Activated CD4-positive, alpha-beta T cell treated with anti-CD3 and anti-CD28 coated beads for 48 hours (primary cell): ENCODE measurements at regions not wholly inside any gene's neighbourhood (a gene's known extent, or its start where the extent isn't known, plus 50 kb on each side); places are given as distances from the start of the nearest gene placed in this dataset.
A peak's percentile ranks its signal among the peaks of the same experiment; 100 is the strongest.

Source experiments
- DNase-seq: peaks from one replicate; pipeline ENCODE4 v3.0.0-alpha.2; 2020

DNA sequence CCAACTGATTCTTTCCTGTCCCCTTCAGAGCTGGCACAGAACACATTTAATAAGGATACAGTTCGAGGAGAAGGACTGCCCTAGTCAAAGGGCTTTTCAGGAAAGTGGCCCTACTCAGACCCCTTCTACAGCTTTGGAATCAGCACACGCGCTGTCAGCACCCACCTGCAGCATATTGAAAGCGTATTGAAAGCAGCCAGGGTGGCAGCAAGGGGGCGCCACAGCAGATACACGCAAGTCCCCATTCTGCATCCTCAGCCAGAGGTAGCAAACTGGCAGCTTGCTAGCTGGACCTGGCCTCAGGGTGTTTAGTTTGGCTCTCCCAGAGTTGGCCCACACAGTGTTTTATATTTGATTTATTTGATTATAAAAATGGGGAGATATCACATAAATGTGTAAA lies 101.0 kb upstream of the NT5C1B start:
- peak; percentile 4 for DNase-seq

DNA sequence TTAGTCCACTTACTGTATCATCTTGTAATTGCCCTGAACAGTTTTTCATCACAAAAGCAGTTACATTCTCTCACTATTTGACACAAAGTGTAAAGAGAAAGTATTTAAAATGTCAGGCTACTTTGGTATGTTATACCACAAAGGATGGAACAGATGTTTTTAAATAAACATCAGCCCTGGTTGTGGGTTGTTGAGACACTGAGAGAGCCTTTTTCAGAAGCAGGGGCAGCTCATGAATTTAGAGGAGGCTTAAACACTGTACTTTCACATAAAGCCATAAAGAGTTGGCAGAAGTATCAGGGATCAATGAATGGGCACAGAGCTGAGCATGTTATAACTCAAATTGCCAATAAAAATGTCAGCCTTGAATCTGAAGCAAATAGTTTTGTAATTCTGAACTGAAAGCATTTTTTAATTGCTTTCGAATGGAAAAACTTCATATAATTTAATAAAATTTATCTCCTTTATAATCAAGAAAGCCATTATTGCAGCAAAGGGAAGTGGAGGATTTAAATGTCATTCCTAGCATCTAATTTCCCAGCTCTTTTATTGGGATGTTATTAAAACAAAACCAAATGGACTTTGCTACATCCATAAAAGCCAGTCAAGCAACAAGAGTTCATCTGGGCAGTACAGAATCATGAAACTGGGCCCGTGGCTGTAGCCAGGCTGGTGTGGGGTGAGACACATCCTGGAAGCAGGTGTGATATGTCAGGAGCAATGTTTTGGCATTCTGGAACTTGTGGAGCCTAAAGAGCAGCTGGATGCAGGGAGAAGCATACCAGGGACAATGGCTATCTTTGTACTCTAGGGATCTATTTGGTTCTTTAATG lies 95.1 kb upstream of the NT5C1B start:
- no peak for DNase-seq

DNA sequence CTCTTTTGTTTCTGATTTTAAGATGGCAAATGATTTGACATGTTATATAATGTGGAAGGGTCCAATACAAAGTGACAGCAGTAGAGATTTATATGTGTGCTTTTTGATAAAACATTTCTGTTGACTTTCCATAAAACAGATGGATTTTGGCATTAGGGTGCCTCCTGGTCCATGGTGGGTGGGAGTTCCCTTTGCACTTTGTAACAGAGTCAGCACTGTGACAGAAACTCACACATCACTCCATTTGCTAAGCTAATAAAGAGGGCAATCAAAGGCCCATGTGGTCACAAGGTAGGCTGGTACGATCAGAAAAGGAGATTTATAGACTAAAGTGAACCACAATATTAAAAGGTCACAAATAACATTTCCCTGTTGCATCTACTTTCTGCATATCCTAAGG lies 93.3 kb upstream of the NT5C1B start:
- DNase-seq: no peak

DNA sequence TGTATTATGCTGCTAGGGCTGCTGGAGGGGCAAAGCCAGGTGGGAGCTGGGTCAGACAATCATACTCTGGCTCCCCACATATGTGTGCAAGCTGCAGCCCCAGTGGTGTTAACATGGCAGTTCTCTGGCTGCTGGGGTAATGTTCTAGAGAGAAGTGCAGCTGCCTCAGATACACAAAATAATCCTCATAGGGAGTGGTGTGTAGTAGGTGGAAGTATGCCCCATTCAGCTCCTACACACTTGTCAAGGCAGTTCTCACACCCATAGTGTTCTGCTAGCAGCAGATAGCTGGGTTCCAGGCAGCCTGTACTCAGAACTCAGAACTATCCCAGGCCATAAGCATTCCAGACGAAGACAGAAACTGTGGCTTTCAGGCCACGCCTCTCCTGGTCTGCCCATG lies 87.9 kb upstream of the NT5C1B start:
- no peak for DNase-seq

DNA sequence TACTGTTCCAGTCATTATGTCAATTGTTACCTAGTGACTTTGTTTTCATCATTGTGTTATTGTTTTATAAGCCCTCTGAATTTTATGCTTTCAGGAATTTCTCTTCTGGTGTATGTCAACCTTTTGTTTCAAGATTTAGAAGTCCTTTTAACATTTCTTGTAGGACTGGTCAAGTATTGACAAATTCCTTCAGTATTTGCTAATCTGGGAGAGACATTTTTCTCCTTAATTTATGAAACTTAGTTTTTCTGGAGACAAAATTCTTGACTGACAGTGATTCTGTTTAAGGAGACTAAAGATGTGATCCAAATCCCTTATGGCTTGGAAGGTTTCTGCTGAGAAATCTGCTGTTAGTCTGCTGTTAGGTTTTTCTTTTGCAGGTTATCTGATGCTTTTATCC lies 84.9 kb upstream of the NT5C1B start:
- DNase-seq: no peak

DNA sequence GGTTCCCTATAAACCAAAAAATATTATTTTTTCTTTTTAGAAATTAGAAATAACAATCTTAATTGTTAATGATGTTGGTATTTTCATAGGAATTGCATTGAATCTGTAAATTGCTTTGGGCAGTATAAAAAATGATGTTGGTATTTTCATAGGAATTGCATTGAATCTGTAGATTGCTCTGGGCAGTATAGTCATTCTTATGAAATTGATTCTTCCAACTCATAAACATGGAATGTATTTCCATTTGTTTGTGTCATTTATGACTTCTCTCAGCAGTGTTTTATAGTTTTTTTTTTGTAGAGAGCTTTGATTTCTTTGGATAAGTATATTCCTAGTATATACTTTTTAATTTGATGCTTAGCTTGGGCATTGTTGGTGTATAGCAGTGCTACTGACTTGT lies 82.0 kb upstream of the NT5C1B start:
- DNase-seq: no peak

DNA sequence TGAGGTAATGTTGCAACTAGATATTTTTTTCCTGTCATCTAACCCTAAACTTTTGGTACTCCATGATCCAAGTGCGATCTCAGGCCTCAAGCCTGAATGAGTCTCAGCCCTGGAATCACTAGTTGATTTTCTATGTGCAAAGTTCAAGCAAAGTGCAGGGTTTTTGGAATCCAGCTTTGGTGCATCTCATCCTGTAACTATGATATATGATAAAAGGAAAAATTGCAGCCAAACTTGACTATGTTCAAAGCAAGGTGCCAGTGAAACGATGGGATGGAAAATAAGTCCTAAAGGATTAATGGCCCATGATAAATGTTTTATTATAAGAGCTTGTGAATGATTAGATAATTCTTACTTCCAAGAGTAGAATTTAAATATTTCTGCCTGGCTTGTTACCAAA lies 78.9 kb upstream of the NT5C1B start:
- DNase-seq: no peak

DNA sequence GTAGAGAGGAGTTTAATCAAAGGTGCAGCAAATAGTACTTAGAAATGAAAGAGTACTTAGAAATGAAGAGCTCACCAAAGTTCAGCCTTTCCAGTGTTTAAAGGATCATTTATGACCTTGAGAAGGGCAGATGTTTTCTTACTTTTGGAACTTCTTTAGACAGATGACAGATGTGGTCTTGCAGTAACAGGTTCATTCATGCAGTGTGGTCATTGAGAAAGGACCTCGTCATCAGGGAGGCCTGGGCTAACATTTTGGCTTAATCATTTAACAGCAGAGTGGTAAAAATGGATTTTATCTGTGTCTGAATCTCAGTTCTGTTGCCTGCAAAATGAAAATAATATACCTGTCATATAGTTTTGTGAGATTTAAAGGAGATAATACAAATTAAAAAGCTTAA lies 75.1 kb upstream of the NT5C1B start:
- DNase-seq: no peak

DNA sequence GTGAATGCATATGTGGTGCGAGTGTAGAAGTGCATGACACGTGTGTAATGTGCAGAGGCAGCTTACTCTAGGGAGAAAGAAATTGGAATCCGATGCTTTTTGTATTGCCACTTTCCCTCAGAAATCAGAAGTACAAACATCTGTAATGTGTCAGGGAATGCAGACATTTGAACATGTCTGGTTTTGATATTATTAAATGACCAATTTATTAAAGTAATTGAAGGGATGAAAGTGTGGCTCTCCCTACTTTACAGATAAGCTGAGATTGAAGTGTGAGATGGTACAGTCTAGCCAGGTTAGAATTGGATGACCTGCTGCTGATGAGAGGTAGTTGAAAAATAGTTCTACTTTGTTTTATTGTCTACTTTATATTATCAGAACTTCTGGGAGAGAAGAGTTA lies 74.5 kb upstream of the NT5C1B start:
- DNase-seq: no peak

DNA sequence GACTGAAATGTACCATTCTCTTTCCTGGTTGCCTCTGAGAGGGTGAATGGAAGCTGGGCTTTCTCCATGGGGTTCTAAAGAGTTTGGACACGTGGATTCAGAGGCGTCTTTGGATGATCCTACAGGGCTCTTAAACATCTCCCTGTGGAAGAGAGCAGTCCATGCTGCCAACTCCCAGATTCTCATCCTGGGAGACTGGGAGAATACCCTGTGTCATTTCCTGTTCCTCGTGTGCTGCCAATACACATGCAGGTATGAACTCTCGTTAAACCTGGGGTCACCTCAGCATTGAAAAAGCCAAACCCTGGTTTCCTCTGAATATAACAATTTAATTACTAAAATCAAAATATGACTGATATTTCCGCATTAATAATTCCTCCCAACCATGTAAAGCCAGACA lies 73.3 kb upstream of the NT5C1B start:
- DNase-seq: no peak

DNA sequence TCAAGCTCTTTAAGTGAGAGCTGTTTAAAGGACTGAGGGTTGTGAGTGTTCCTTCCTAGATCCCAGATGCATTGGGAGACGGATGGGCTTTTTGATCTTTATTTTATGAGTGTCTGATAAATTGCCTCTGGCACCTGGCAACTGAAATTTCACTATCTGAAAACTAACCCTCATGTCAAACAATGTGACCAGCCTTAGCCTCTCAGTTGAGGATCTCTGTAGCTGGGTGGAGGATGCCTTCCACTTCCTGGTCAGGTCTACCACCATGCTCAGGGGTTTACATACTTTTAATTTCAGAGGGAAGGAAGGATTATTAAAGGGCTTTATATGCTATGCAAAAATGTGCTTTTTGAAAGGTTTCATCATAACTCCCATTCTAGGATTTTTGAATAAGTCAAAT lies 70.5 kb upstream of the NT5C1B start:
- no peak for DNase-seq

DNA sequence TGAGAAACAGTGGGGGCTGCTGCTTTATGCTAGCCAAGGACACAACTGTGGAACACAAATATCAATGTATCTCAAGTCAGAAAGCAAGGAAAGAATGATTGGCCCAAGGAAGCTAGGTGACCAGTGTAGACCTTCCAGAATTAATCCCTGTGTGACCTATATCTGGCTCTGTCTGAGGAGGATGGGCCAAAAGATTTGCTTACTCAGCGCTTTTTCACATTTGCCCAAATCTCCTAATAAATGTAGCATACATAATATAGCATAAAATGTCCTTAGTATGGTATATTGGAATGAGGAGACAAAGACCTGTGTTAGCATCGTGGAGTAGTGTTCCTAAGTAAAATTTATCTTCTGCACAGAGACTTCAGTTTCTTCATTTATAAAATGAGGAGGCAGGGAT lies 66.7 kb upstream of the NT5C1B start:
- no peak for DNase-seq

DNA sequence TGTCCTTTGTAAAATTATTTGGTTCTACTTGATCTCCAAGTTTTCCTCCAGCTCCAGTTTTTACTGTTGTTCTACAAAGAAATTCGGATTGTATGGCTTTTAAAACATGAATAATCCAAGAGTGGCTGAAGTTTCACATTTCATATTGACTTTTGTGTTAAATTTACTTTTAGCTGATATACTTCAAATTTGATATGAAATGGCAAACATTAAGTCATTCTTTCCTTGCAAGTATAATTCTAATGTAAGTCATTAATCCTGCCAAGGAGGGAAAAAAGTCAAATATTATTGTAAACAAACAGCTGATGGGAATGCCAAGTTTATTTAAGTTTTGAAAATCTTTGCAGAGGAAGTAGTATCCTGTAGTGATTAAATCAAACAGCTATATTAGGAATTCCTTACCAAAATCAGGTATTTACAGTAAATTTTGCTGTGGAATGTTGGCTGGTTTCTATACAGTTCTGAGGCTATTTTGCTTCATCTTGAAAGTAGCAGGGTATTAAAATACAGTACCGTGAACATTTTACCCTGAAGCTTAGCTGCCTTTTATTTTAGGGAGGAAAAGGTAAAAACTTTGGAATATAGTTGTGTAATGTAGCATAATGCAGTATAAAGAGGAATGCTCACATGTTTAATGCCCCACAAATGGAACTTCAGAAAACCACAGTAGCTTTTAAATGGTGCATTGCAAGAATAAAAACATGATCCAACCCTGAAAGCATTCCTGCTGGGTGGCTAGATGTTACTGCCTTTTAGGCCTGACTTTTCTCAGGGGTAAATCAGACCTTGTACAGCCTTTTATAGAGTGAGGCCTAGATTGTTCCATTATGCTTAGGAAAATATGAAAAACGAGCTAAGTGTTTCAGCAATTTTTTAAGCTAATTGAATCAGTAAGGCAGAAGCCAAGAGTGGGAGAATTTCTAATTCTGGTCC lies 62.7 kb upstream of the NT5C1B start:
- DNase-seq: no peak

DNA sequence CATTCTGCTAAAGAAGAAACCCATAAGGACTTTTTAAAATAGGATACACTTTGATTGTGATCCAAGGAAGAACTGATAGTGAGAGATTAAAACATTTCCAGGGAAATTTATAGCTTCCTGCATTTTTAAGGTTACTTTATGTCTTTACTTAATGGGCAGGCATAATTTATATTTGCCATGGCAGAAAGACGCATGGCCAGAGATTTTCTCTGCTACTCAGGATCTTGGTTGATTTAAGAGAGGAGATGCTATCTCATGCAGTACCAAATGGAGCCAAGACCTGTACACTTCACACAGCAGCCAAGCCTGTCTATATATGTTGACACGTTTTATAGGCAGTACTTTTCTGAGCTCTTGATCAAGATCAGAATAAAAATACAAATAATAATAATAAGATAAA lies 60.9 kb upstream of the NT5C1B start:
- DNase-seq: no peak

DNA sequence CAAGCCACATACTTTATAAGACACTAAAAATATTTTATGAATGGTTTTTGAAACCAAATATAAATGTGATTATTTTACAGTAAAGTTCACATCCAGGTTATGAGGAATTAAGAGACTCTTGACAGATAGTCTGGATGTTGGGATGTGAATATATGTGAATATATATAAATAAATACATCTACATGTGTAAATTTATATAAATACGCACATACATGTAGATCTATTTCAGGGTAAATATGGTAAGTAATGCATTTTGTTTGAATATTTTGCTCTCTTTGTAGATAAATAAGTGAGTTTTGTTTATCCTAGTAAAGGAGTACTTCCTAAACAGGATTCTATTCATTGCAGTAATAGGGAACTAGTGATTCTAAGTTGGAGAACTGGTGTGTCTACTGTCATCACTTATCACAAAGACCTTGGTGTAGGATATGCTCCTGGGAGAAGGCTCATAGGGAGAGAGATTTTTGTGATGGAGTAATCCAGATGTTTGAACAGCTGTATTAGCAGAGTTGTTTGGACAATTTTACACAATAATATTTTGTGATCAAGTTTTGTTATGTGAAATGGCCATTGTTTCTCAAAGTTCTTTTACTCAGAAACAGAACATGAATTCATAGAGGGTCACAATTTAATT lies 60.2 kb upstream of the NT5C1B start:
- DNase-seq: no peak

DNA sequence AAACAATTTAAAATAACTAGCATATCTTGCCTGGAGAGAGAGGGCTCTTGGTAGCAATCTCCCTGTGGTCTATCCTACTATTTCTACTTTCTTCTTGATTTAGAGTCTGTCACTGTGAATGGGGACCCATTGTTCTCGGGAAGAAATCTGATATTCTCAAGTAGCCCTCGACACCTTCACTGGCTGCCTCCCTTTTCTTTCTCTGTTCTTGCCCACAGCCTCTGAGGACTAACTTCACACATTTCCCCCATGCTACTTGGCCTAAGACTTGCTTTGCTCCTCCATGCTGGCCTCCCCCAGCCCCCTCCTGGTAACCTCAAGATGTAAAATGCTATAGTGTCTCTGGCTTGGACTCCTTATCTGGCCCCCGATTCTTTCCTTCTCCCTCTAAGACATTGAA lies 58.8 kb upstream of the NT5C1B start:
- DNase-seq: no peak

DNA sequence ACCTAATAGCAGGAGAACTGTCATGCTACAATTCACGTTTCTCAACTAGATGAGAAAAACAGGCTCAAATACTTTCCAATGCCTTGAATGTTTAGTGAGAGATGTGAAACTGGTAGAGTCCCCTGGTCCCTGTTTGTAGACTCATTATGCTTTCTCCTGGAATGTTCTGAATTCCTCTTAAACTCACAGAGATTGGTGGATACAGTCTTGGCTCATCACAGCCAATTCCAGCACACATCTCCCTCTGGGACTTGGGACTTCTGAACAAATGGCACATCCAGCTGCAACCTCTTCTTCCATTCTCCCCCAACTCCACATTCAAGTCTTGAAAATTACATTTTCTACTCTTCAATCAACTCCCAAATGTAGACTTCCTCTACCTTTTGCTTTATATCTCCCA lies 58.4 kb upstream of the NT5C1B start:
- no peak for DNase-seq

DNA sequence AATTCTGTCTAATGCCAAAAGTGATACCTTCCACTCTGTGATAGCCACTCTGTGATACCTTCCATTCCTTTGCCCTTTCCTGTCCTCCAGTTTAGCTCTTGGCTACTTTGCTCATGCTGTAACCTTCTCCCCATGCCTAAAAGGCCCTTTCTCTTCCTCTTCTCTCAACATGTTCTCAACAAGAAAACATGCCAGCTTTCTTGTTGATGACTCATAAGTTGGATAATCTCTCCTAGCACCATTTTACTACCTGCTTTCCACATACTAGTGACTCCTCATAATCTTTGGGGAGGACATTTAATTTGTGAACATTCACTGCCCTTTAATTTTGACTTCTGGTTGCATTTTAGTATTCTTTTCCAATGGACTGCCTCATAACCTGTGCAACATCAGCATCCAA lies 55.9 kb upstream of the NT5C1B start:
- no peak for DNase-seq

DNA sequence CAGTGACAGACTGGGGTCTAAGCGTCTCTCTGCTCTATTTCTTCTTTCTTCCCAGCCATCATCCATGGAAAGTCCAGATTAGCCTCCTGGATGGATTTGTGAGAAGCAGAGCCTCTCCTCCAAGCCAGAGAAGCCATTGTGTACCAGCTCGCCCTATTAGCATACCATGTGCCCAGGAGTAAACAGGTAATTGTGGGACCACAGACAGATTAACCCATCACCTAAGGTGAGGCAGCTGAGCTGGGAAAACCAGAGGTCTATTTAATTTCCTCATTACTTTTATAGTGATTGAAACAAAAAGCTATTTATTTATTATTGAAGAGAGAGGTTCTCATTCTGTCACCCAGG lies 54.7 kb upstream of the NT5C1B start:
- no peak for DNase-seq

DNA sequence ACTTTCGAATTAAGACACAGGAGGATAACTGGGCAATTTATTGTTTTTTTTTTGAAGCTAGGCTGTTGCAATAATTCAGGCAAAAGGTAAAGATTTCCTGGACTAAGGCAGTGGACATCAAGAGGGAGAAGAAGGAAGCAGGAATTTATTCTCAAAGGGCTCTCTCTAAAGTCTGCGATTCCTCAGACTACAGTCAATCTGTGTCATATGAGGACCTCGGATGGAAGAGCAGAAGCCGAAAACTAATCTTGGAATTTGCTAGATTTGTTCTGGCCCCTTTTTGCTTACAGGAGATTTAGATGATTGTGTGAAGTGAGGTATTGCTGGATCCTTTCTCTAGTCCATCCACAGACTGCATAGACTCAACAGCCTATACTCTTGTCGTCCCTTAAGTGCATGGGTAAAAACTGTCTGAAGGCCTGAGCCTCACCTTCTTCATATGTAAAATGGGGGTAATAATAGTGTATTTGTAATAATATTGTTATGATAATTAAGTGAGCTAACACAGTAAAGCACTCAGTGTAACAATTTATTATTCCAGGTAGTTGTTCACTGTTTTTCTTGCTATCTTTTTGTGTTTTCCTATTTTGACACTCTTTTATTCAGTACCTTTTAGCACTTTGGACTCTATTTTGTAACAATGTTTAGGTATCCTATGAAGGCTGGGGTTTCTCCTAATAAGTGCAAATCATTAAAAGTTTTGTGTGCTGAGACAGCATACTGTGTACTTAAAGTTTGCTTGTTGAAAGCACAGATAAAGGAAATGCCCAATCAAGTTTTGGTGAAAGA lies 54.2 kb upstream of the NT5C1B start:
- DNase-seq: no peak

DNA sequence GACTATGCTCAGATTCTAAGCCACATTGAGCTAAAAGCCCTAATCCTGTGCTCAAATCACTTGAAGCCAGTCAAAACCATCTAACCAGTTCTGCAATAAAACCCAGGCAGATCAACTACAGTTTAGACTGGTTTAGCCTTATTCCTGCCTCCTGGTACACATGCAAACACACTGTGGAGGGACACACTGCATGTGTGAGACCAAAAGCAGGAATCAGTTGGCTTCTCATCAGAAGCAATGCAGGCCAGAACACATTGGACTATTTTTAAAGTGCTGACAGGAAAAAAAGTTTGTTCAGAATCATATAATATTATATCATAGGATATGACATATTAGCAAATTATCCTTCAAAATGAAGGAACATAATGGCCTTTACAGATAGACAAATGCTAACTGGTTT lies 52.5 kb upstream of the NT5C1B start:
- DNase-seq: no peak

DNA sequence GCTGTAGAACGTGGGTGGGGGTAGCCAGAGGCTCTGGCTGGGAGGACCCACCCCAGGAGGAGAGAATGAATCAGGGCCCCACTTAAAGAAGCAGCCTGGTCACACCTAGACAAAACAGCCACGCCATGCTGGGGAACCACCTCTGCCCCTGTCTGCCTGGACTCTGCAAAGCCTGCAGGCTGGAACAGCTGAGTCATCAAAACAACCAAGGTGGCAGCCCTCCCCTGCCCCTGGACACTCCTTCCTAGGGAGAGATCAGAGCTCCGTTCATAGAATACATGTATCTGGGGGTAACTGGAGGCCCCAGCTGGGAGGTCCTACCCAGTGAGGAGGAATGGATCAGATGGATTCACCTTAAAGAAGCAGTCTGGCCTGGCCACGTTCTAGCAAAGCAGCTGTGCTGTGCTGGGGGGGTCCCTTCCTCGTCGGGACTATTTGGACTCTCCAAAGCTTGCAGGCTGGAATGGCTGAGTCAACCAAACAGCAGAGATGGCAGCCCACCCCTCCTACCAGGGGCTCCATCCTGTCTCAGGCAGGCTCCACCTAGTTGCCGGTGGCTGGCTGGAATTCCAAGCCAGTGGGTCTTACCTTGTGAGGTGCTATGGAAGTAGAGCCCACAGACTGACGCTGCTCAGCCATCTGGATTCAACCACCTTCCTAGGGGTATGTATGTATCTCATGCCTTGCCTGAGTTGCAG lies 50.5 kb upstream of the NT5C1B start:
- DNase-seq: no peak
